OCI-LY7 (cell line): ENCODE measurements at regions not wholly inside any gene's neighbourhood (a gene's known extent, or its start where the extent isn't known, plus 50 kb on each side); places are given as distances from the start of the nearest gene placed in this dataset.

ENCODE experiments used
- BruUV-seq: library from RNA; stranded (reverse); fragments of 400-500 nt; replicated peaks from 2 replicates; lab custom pipeline; 2021; lab: Mats Ljungman, UMichigan
- CTCF ChIA-PET: fragments of 300-600 bp; sonication (Branson Sonifier 250); formaldehyde crosslinking; loops from one replicate; lab custom pipeline; 2022; ENCODE audit warnings: antibody characterized with exemption; ENCODE audit not compliant: unreplicated experiment; lab: Charles Lee
- POLR2A ChIA-PET: fragments of 300-600 bp; sonication (Branson Sonifier 250); formaldehyde crosslinking; loops from one replicate; lab custom pipeline; 2022; ENCODE audit warnings: antibody characterized with exemption; lab: Charles Lee
- DNase-seq: peaks from one replicate; pipeline ENCODE4 v3.0.0-alpha.2; 2015; ENCODE audit warnings: low spot score
- H2AFZ ChIP-seq: fragments of 200-600 bp; sonication (generic), shearing (Covaris generic); 2 replicates; pipeline ENCODE4 v1.6.1; 2014; ENCODE audit warnings: mild to moderate bottlenecking, antibody characterized with exemption, low read length, moderate library complexity
- H3K27ac ChIP-seq: fragments of 200-600 bp; sonication (generic); 2 replicates; pipeline ENCODE4 v1.5.1; 2014; ENCODE audit warnings: mixed run types, low read depth, mild to moderate bottlenecking, moderate library complexity, low read length, inconsistent platforms; ENCODE audit not compliant: poor library complexity, severe bottlenecking
- H3K36me3 ChIP-seq: fragments of 200-600 bp; sonication (generic); 2 replicates; pipeline ENCODE4 v1.6.1; 2014; ENCODE audit warnings: mild to moderate bottlenecking, antibody characterized with exemption, low read length, moderate library complexity, mixed read lengths; ENCODE audit not compliant: insufficient read depth
- H3K4me1 ChIP-seq: fragments of 200-600 bp; sonication (generic); 2 replicates; pipeline ENCODE4 v1.5.1; 2014; ENCODE audit warnings: mild to moderate bottlenecking, low read length; ENCODE audit not compliant: insufficient read depth, poor library complexity, severe bottlenecking
- H3K4me2 ChIP-seq: fragments of 200-600 bp; sonication (generic); 2 replicates; pipeline ENCODE4 v1.6.1; 2014; ENCODE audit warnings: mild to moderate bottlenecking, low read length
- H3K4me3 ChIP-seq: fragments of 200-600 bp; sonication (generic); 2 replicates; pipeline ENCODE4 v1.5.1; 2014; ENCODE audit warnings: mild to moderate bottlenecking, low read depth, low read length; ENCODE audit not compliant: poor library complexity, severe bottlenecking
- H3K79me2 ChIP-seq: fragments of 200-600 bp; sonication (generic); 2 replicates; pipeline ENCODE4 v1.6.1; 2016; ENCODE audit warnings: low read depth, mild to moderate bottlenecking, low read length, moderate library complexity, mixed read lengths; ENCODE audit not compliant: insufficient read depth
- H3K9me2 ChIP-seq: fragments of 200-600 bp; sonication (generic); 2 replicates; pipeline ENCODE4 v1.6.1; 2016; ENCODE audit warnings: mild to moderate bottlenecking, low read length, mixed read lengths; ENCODE audit not compliant: insufficient read depth
- H3K9me3 ChIP-seq: fragments of 200-600 bp; sonication (generic); 2 replicates; pipeline ENCODE4 v1.6.1; 2014; ENCODE audit warnings: mild to moderate bottlenecking, mixed run types, low read length, mixed read lengths
- H4K20me1 ChIP-seq: fragments of 200-600 bp; sonication (generic); 2 replicates; pipeline ENCODE4 v1.6.1; 2014; ENCODE audit warnings: mild to moderate bottlenecking, antibody characterized with exemption, low read length, moderate library complexity, mixed read lengths; ENCODE audit not compliant: insufficient read depth
- CTCF ChIP-seq: fragments of 200-600 bp; sonication (generic); conservative IDR thresholded peaks from 2 replicates; pipeline ENCODE4 v1.5.1; 2014; ENCODE audit warnings: mild to moderate bottlenecking, antibody characterized with exemption, low read length, moderate library complexity, mixed read lengths
- EZH2phosphoT487 ChIP-seq: fragments of 200-600 bp; sonication (generic); IDR thresholded peaks from 2 replicates; pipeline ENCODE4 v1.6.1; 2018; ENCODE audit warnings: low read depth, borderline replicate concordance, mild to moderate bottlenecking, mixed run types, antibody characterized with exemption, low read length, moderate library complexity, mixed read lengths
- intact Hi-C: fragments of 100-400 bp; cut with micrococcal nuclease; formaldehyde crosslinking; loops from one replicate; pipeline ENCODE4 v1.10.0; 2022; ENCODE audit not compliant: unreplicated experiment

- Histone ChIP-seq H3K4me1 (peaks cover 52% of the 10 kb centered on the region), H3K36me3 (no peaks in the 10 kb centered on the region), H3K9me2 (no peaks in the 10 kb centered on the region), H3K4me2 (peak overlapping the region; percentile 45), H3K79me2 (no peaks in the 10 kb centered on the region), H4K20me1 (0 out of 2 replicates have a peak, but pooled peaks cover 3% of the 10 kb centered on the region), H3K27ac (peak overlapping the region; percentile 58), H2AFZ (no peak overlapping the region), H3K4me3 (peak overlapping the region; percentile 26), H3K9me3 (no peaks in the 10 kb centered on the region)
- intact Hi-C loops = loop anchor here (10.0 kb wide), 2 partner anchors 203 to 443 kb away; partner anchors contain the start of gene TMEM242
- no TSS peak for BruUV-seq
- ChIA-PET CTCF (no interaction called here), POLR2A (no interaction called here)
- no peak for TF ChIP-seq CTCF
- TF ChIP-seq EZH2phosphoT487 = no peak
- DNase-seq = no peak
Measured at GRCh38 chr6:157767775-157768156, 55.3 kb upstream of the SNX9 start.

- BruUV-seq = no TSS peak
- Histone ChIP-seq H3K4me1 (peaks cover 47% of the 10 kb centered on the region), H3K79me2 (no peaks in the 10 kb centered on the region), H3K27ac (peak overlapping the region; percentile 58), H2AFZ (no peak overlapping the region), H4K20me1 (0 out of 2 replicates have a peak, but pooled peaks cover 3% of the 10 kb centered on the region), H3K36me3 (no peaks in the 10 kb centered on the region), H3K9me2 (no peaks in the 10 kb centered on the region), H3K4me3 (peak overlapping the region; percentile 26), H3K9me3 (no peaks in the 10 kb centered on the region), H3K4me2 (peak overlapping the region; percentile 45)
- TF ChIP-seq CTCF (no peak), EZH2phosphoT487 (no peak)
- POLR2A ChIA-PET = no interaction called here
- CTCF ChIA-PET = no interaction called here
- intact Hi-C loops = loop anchor here (10.0 kb wide), 2 partner anchors 204 to 444 kb away; partner anchors contain the start of gene TMEM242
- peak; percentile 82 for DNase-seq
Measured at GRCh38 chr6:157768304-157768703, 54.7 kb upstream of the SNX9 start.

- peak overlapping the region; percentile 58 for H3K27ac ChIP-seq
- POLR2A ChIA-PET = no interaction called here
- TF ChIP-seq CTCF (no peak), EZH2phosphoT487 (no peak)
Measured at GRCh38 chr6:157768863-157769551, 54.0 kb upstream of the SNX9 start.

More at GRCh38 chr6:157768863-157769551, 54.0 kb upstream of the SNX9 start:
- peaks cover 39% of the 10 kb centered on the region for H3K4me1 ChIP-seq
- CTCF ChIA-PET = no interaction called here
- peak overlapping the region; percentile 26 for H3K4me3 ChIP-seq
- intact Hi-C loops = loop anchor here (10.0 kb wide), 2 partner anchors 204 to 444 kb away; partner anchors contain the start of gene TMEM242
- no TSS peak for BruUV-seq
- H2AFZ ChIP-seq = no peak overlapping the region
- no peaks in the 10 kb centered on the region for H3K36me3 ChIP-seq
- H3K79me2 ChIP-seq = no peaks in the 10 kb centered on the region
- no peak for DNase-seq
- no peaks in the 10 kb centered on the region for H3K9me2 ChIP-seq
- no peaks in the 10 kb centered on the region for H3K9me3 ChIP-seq
- H4K20me1 ChIP-seq = 0 out of 2 replicates have a peak, but pooled peaks cover under 1% of the 10 kb centered on the region
- peak overlapping the region; percentile 45 for H3K4me2 ChIP-seq
